HG02840 (cell line): ENCODE measurements at regions not wholly inside any gene's neighbourhood (a gene's known extent, or its start where the extent isn't known, plus 50 kb on each side); places are given as distances from the start of the nearest gene placed in this dataset.

Experiments used
- ATAC-seq: cut with Tn5 transposase; IDR thresholded peaks from one replicate; pipeline ENCODE4 v1.9.1; 2021; ENCODE audit warnings: mild to moderate bottlenecking, moderate library complexity, moderate number of reproducible peaks; ENCODE audit not compliant: unreplicated experiment, low FRiP score

DNA sequence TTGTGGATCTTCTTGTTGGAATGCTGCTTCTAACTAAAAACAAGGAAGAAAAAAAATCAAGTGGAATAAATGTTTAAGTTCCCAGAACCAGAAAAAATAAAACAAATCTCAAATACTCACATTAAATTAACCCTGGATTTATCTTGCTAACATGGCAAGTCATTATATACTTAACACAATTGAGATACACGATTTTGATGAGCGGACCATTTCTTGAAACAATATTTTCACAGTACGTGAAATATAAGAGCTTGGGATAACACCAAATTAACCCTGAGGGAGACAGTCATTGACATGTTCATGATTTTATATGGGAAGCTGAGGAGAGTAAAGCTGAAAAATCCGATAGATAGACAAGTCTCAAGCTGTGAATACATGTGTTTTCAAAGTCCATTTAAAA is 128.6 kb downstream of the PTCSC3 start:
- no peak for ATAC-seq

DNA sequence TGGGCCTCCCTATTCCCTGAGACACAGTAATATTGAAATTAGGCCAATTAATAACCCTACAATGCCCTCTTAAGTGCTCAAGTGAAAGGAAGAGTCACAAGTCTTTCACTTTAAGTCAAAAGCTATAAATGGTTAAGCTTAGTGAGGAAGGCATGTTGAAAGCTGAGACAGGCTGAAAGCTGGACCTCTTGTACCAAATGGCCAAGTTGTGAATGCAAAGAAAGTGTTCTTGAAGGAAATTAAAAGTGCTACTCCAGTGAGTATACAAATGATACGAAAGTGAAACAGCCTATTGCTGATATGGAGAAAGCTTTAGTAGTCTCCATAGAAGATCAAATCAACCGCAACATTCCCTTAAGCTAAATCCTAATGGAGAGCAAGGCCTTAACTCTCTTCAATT is 140.8 kb downstream of the PTCSC3 start:
- ATAC-seq: no peak

DNA sequence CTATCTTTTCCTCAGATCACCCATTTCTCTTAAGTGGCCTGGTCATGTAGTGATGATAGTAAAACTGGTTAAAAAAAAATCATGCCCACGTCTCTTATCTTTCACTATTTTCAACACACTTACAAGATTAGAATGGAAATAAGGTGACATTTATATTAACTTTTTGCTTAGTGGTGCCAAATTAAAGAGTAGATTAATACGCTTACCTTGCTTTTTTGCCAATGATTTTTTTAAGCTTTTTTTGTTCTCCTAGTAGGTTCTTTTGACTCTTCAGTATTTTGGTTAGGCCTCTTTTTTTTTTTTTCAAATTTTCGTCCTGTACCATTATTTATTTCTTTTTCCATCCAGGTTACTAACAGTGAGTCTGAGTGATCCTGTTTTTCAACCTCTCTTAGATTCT is 147.9 kb downstream of the PTCSC3 start:
- ATAC-seq: no peak

DNA sequence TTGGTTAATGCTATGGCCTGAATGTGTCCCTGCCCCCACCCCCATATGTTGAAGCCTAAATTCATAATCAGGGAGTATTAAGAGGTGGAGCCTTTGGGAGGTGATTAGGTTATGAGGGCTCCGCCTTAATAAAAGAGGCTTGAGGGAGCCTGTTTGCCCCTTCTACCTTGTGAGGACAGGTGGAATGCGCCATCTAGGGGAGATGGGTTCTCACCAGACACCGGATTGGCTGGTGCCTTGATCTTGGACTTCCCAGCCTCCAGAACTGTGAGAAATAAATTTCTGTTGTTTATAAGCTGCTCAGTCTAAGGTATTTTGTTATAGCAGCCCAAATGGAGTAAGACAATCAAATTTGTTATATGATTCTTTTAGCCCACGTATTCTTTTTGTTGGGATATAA is 148.3 kb downstream of the PTCSC3 start:
- no peak for ATAC-seq

DNA sequence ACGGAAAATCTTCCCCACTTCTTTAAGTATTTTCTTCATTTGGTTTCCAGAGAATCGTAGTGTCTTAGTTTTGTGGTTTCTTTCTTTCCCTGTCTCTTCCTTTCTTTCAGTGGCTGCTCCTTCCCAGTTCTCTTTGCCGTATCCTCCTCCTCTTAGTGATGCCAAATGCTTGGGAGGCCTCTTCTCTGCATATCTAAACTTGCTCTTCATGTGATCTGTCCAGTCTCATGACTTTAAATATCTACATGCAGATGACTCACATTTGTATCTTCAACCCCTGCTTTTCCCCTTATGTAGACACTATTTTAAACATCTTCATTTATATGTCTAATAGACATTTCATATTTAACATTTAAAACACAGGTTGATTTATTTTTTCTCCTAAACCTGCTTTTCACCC is 149.2 kb downstream of the PTCSC3 start:
- no peak for ATAC-seq

DNA sequence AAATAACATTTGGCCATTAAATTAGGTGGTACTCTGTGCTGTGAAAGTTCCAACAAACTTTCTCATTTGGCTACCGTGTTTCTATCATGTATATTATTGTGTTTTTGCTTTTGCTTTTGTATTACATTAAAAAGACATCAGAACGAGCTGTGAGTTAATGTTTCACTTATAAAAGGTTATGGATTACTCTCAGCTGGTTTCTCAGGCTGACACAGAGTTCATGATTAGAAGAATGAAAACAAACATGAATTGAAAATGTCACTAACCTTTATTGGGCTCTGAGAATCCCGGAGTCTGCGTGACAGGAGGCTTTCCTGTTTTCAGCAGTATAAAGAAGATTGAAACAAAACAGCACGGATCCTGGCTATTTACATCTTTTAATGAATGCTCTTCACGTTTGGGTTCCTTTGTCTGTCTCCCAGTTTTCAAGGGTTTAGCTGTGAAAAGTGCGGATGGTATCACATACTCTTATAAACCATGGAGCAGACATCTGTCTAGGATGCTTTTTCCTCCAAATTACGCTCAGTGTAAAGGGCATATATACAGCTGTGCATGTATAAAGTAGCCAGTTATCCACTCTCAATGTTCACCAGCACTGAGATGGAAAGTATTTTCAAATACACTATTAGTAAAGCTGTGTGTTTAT is 153.6 kb downstream of the PTCSC3 start:
- ATAC-seq: no peak

DNA sequence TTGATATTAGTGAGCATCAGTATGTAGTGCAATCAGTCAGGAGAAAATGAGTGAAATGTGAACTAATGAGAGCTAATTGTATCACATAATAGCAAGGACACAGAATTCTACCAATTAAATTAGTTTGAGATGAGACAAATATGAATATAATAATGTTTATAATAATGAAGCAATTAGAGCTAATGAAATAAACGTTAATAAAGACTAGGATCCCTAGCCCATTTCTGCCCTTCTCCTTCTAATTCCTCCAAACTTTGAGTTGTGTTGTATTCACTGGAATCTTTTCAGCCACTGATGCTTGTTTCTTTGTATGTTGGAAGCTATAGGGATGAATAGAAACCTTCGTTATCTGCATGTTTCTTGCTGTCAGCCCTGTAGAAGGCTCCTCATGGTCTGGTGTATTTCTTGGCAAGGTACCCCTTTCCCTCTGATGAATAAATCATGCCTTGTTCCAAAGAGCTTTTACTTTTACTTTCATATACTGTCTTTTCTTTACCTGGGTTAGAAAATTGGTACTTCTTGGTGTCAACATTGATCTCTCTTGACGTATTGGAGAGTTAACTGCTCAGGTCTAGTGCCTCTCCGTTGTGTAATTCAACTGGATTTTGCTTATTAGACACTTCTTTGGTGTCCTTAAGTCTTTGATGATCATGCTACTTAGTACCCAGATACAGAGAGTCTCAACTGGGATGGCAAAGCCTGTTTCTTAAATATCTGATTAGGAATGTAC is 154.8 kb downstream of the PTCSC3 start:
- ATAC-seq: peak; percentile 34

DNA sequence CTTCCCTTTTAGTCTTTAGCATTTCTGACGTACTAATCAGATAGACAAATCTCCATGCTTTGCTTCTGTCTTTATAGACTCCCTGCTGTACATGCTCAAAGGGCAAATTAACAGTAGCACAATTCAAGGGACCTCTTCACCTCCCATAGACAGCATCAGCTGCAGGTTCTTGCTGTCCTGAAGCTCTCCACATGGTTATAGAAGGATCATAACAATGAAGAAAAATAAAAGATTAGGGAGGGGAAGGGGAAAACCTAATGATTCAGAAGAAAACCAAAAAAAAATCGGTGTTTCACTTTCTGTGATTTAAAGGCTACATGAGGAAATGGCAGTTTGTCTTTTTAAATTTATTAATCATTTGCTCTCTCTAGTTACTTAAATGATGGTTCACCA is 155.5 kb downstream of the PTCSC3 start:
- ATAC-seq: peak; percentile 41

DNA sequence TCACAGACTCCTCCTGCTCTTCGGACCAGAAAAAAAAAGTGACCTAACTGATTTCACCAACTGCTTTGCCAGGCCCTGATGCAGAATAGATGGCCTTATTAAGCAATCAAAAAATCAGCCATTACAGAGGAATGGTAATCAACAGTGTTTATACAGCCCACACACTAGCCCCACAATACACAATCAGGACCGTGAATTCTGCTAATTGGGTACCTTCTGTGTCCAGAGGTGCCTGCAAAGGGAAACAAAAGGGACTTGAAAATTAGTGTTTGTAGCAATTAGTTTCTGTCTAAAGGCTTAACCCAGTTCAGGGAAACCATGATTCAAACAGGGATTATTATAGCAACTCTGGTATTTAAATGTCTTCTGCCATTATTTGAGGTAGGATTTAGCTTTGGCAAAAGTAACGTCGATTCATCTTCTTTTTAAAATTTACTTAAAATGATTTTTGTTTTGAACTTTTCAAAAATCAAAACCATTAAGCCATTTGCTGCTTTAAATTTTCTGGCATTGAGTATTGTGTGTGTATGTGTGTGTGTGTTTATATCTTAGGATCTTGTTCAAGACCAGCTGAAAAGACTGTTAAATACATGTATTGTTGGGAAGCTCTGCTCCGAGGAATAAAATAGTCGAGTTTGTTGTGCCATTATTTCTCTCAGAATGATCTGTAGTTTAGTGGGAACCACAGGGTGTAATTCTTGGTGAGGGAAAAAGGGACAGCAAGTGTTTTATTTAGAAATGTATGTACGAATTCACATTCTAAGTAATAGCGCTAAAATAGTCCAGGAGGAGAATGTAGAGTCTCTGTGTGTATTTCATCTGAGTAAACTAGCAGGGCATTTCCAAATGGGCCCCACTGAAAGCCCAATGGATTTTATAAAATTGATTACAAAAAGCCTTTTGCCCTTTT is 156.1 kb downstream of the PTCSC3 start:
- no peak for ATAC-seq

DNA sequence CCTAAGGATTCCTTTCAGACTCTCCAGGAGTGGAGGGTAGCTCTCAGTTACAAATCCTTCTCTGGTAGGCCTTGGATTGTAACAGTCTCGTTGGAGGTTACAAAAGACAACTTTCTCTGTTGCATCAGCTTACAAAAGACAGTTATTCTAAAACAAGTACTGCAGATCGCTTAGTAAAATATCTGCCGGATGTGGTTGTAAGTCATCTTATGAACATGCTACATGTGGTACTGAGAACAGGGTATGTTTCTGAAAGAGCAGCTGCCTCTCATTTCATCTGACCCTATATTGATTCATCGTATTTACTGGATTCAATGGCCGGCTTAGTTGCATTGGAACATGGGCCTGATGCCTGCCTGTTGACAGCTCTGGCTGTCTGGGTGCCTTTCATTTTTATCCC is 157.4 kb downstream of the PTCSC3 start:
- no peak for ATAC-seq

DNA sequence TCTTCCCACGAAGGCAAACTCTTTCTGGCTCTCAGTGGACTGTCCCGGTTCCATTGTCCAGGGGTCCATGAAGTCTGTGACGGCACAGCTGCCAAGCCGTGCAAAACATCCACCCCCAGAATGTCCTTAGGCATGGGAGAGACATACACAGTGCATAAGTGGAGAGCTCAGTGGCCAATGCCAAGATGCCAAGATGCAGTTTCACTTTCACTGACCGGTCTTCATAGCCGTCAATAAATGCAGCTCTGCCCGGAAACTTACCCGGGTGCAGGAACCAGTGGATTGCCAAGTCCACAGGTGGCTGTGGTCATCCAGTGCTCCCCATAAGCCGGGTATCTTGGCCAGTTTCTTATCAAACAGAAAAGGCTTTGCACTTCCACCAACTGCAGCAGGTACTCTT is 162.3 kb downstream of the PTCSC3 start:
- no peak for ATAC-seq

DNA sequence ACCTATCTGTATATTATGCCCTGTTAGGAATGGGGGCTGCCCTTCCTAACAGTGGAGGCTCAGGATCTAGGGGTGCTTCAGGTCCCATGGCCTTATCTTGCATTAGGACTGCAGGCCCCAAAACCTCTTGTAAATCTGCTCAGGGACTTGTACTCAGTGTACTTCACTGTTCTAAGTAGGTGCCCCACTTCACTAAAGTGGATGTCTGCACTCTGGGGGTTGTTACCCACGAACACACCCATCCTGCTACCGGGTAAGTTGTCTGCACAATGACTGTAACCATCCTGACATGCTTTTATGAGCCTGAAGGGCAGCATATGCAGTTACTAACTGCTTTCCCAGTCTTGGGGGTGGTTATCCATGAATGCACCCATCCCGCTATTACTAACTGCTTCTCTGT is 163.0 kb downstream of the PTCSC3 start:
- ATAC-seq: no peak

DNA sequence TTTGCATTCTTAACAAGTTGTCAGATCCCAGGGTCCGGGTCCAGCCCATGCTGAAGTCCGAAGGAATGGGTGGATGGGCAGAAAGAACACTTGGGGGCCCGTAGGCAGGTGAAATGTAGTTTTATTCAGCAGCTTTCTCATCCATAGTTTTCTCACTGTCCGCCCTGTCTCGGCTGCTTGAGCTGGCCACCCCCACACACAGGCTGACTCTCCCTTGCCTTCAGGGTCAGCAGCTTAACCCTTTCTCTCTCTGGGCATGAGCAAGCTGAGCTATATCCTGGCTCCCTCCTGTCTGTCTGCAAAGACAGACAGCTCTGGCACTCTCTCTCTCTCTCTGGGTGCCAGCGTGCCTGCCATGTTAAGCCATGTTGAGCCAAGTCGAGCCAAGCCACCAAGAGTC is 163.9 kb downstream of the PTCSC3 start:
- ATAC-seq: no peak

DNA sequence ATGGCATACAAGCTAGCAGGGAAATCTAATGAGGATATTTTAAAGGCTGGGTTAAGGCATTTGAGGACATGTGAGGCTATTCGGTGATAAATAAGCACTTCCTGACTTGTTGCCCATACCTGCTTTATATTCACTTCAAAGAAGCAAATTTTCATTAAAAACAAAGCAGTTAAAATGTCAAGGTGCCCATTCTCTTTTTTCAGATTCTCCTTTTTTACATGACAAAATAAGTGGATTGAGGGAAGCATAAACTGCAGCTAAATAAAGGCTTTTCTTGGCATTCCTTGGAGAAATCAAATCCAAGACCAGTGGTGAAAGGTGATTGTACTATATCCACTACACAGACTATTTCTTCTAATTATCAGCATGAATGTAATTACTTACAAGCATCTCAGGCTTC is 166.9 kb downstream of the PTCSC3 start:
- ATAC-seq: no peak

DNA sequence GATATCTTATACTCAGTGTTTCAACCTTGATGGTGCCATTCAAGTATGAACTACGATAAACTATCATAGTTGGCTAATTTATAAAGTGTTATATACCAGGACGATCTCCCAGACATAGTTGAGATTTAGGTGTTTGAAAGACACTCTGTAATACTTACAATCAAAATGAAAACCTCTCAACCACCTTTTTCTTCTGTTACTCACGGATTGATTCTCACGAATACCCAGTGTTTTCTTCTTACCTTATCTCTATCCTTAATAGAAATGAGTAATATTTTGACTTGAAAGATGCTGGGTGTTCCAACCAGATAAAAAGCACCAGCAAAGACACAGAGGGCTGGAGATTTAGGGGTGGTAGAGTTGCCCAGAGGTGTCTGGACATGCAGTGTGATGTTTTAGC is 169.9 kb downstream of the PTCSC3 start:
- no peak for ATAC-seq

DNA sequence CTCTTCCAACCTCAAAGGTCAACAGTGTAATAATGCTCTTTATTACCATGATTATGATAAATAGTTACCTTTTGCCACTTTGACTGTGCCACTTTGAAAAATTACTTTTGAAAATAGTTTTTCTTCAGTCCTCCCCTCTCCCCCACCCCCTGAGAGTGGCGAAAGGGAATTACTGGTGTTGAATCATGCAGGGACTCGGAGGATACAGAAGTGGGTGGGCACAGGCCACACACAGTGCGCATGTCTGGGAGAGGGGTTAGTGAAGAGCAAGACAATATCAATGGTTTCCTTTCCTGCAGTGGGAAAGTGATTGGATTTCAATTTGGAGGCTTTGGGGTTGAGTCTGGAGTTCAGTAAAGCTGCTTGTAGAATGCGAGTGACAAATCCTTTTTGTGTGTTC is 170.9 kb downstream of the PTCSC3 start:
- ATAC-seq: no peak

DNA sequence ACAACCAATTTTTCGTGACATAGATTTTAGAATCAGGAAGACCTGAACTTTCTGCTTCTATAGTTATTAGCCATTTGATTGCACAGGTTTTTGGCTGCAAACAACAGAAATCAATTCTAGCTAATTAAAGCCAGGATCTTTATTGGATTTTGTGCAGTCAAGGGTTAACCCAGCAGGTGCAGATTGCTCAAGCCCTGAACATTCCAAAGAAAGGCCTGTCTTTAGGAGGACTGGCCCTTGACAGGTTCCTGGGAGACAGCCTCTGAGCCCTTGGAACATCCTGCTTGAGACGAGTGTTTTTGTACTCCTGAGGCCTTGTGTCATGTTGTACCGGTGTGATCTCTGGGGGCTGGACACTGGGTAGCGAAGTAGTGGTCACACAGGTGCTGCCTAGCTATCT is 174.6 kb downstream of the PTCSC3 start:
- ATAC-seq: no peak

DNA sequence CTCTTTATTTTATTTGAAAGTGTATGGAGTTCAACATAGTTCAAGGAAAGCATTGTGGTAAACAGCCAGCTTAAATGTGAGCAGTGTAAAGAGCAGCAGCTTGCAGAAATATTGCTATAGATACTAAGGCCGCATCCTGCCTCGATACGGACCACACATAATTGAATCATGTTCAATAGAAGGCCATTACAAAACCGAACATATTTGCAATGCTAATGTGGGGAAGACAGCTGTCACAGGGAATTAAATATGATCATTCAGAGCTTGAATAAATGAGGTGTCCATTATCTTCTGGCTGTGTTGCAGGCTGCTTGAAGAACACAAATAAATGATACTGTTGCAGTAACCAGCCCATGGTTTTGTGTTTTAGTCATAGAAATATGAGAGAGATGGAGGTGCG is 173.2 kb downstream of the BRMS1L start:
- ATAC-seq: no peak

DNA sequence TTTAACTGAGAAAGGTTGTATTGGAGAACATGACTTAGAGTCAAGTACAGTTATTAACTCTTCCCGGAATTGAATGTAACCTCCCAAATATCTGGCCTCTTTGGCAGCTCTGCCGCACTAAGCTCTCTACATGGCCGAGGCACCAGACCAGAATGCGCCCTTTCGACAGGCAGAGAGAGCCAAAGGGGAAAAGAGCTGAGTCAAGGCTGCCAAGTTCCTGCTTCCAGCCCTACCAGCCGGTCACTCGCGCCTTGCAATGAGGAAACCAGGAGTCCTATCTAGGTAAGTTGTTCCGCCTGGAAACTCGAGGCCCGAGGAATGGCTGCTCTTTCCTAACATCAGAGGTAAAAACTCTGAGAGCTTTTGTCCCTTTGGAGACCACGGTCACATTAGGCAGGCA is 172.2 kb downstream of the BRMS1L start:
- no peak for ATAC-seq

DNA sequence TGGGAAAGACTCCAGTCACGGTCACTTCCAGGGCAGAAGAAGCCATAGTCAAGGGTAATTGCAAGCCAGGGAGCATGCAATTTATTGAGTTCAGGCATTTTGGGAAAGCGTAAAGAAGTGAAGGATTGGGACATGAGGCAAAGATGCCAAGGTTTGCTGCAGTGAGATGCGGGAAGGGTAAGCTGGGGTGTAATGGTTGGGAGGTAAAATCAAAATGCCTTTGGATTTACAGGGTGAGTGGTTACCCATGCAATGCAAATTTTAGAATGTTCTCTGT is 167.5 kb downstream of the BRMS1L start:
- no peak for ATAC-seq

DNA sequence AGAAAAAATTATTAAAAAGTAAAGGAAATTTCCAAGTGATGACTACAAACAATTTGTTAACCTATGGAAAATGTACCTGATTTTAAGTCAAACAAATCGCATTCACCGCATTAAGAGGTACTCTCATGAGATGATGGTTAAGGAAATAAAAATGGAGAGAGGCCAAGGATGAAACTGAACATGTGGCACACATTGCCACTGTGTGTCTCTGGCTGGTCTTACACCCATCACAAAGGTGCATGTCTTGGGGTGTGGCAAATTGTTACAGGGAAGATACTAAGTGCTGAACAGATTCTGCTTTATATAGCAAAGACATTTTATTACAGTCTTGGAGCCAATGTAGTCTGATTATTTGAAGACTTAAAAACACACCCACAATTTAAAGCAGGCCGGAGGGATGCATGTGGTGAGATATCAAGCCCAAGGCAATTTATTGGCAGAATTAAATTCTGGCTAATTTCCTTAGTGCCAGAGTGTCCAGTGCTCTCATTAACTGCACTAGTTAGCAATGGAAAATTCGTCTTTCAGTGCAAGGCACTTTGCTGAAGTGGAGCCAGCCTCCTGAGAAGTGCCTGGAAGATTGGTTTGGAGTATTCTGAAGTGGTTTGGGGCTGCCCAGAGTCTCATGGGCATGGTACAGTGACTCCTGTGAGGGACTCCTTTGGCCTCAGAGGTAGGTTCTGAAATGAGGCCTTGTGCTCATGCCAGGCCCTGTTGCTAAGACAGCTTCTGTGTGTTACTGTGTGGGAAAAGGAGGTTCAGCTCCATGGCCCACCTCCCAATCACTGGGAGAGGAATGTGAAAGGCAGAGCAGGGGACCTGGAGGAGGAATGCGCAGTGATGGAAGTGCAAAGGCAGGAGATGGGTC is 166.9 kb downstream of the BRMS1L start:
- no peak for ATAC-seq
